Ascending aorta (tissue), 2 donors: ENCODE measurements at regions not wholly inside any gene's neighbourhood (a gene's known extent, or its start where the extent isn't known, plus 50 kb on each side); places are given as distances from the start of the nearest gene placed in this dataset.
"Not testable (repeated sequence)": the region's sequence is repeated elsewhere in the genome, so short reads cannot be mapped to it uniquely, and the experiment has no call there.

ENCODE experiments used
- DNase-seq, 2 donors: peaks; one replicate each; pipeline ENCODE4 v3.0.0-alpha.2; 2019; ENCODE audit warnings: low spot score in 2 of 2
- H3K27ac ChIP-seq, 2 donors: fragments of 200-600 bp; sonication (generic); one replicate each; pipeline ENCODE4 v1.5.1; 2016 to 2017; ENCODE audit warnings: mild to moderate bottlenecking in 1 of 2
- H3K27me3 ChIP-seq: fragments of 200-600 bp; sonication (generic); one replicate; pipeline ENCODE4 v1.5.1; 2017
- H3K36me3 ChIP-seq, 2 donors: fragments of 200-600 bp; sonication (generic); one replicate each; pipeline ENCODE4 v1.5.1; 2016
- H3K4me1 ChIP-seq, 2 donors: fragments of 200-600 bp; sonication (generic); one replicate each; pipeline ENCODE4 v1.5.1; 2016 to 2017; ENCODE audit warnings: mild to moderate bottlenecking in 1 of 2
- H3K4me3 ChIP-seq, 2 donors: fragments of 200-600 bp; sonication (generic); one replicate each; pipeline ENCODE4 v1.5.1; 2016 to 2017; ENCODE audit warnings: mild to moderate bottlenecking in 1 of 2
- H3K9me3 ChIP-seq, 2 donors: fragments of 200-600 bp; sonication (generic); one replicate each; pipeline ENCODE4 v1.5.1; 2016
- intact Hi-C: fragments of 100-400 bp; cut with DNase I; formaldehyde crosslinking; loops from one replicate; pipeline ENCODE4 v1.15.1; 2023
- TF ChIP-seq, protein P1 (sequence below), 3 experiments: fragments of 200-600 bp in 2 of 3; fragments of 450-650 bp in 1 of 3; sonication (generic) in 2 of 3; IDR thresholded peaks; one replicate each; pipeline ENCODE4 v1.5.1; 2016 to 2019; ENCODE audit warnings: antibody characterized with exemption in 3 of 3, mild to moderate bottlenecking in 1 of 3, moderate library complexity in 1 of 3

DNA sequence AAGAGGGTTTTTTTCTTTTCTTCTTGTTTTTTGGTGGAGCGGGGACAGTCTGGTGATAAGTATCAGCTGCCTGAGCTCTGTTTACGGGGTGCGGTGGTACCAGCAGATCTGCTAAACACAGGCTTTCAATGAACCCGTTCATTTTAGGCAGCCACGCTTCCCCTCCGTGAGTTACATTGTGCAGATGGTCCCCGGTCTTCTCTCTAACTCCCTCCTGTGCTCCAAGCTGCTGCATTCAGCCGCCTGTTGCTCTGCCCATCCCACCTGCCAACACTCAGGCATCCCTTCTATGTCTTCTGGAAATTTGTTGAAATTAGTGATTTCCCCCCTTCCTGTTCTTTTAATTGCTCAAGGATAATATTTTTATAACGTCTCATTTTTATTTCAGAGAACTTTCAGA lies 82.1 kb upstream of the ELAC2 start:
- DNase-seq = no peak
- H3K27me3 ChIP-seq = no peaks in the 10 kb centered on the region
- H3K9me3 ChIP-seq = no peaks in the 10 kb centered on the region
- H3K27ac ChIP-seq = no peak overlapping the region
- no peaks in the 10 kb centered on the region for H3K36me3 ChIP-seq
- TF ChIP-seq, protein P1, sequence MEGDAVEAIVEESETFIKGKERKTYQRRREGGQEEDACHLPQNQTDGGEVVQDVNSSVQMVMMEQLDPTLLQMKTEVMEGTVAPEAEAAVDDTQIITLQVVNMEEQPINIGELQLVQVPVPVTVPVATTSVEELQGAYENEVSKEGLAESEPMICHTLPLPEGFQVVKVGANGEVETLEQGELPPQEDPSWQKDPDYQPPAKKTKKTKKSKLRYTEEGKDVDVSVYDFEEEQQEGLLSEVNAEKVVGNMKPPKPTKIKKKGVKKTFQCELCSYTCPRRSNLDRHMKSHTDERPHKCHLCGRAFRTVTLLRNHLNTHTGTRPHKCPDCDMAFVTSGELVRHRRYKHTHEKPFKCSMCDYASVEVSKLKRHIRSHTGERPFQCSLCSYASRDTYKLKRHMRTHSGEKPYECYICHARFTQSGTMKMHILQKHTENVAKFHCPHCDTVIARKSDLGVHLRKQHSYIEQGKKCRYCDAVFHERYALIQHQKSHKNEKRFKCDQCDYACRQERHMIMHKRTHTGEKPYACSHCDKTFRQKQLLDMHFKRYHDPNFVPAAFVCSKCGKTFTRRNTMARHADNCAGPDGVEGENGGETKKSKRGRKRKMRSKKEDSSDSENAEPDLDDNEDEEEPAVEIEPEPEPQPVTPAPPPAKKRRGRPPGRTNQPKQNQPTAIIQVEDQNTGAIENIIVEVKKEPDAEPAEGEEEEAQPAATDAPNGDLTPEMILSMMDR (IDR thresholded peaks at IDR 0.05) = no peak
- intact Hi-C loops = loop anchor here (10.0 kb wide), 1 partner anchor 75 kb away; no protein-coding TSS in a partner anchor
- no peaks in the 10 kb centered on the region for H3K4me1 ChIP-seq
- H3K4me3 ChIP-seq = no peak overlapping the region

- Histone ChIP-seq H3K4me3 (no peak overlapping the region), H3K9me3 (no peaks in the 10 kb centered on the region), H3K27me3 (no peaks in the 10 kb centered on the region), H3K36me3 (no peaks in the 10 kb centered on the region), H3K4me1 (no peaks in the 10 kb centered on the region), H3K27ac (no peak overlapping the region)
- no peak for DNase-seq
- TF ChIP-seq, protein P1 (IDR thresholded peaks at IDR 0.05) = no peak
- intact Hi-C loops = loop anchor here (10.0 kb wide), 1 partner anchor 74 kb away; no protein-coding TSS in a partner anchor
These were observed 81.4 kb upstream of the ELAC2 start for GRCh38 chr17:13099089-13099735.

- Histone ChIP-seq H3K9me3 (no peaks in the 10 kb centered on the region), H3K4me3 (no peak overlapping the region), H3K36me3 (no peaks in the 10 kb centered on the region), H3K4me1 (no peaks in the 10 kb centered on the region), H3K27ac (no peak overlapping the region), H3K27me3 (no peaks in the 10 kb centered on the region)
- DNase-seq = no peak
- intact Hi-C loops = loop anchor here (10.0 kb wide), 1 partner anchor 71 kb away; no protein-coding TSS in a partner anchor
- TF ChIP-seq, protein P1 (IDR thresholded peaks at IDR 0.05) = no peak
These were observed 78.5 kb upstream of the ELAC2 start for GRCh38 chr17:13096291-13096690.

DNA sequence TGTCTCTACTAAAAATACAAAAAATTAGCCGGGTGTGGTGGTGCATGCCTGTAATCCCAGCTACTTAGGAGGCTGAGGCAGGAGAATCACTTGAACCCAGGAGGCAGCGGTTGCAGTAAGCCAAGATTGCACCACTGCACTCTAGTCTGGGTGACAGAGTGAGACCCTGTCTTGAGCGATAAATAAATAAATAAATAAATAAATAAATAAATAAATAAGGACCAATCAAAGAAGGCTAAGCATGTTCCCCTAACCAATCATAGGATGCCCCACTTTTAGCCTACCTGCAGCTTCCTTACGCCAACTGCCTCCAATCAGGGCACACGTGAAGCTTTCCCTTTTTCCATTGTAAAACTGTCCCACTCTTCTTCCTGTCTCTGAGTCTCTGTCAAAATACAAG lies 74.2 kb upstream of the ELAC2 start:
- not testable (repeated sequence) for H3K36me3 ChIP-seq, H3K27ac ChIP-seq, DNase-seq, H3K4me3 ChIP-seq, H3K27me3 ChIP-seq, H3K9me3 ChIP-seq, H3K4me1 ChIP-seq
- intact Hi-C loops = loop anchor here (10.0 kb wide), 1 partner anchor 67 kb away; no protein-coding TSS in a partner anchor

- H3K27me3 ChIP-seq = no peaks in the 10 kb centered on the region
- no peaks in the 10 kb centered on the region for H3K36me3 ChIP-seq
- no peak overlapping the region for H3K27ac ChIP-seq
- no peaks in the 10 kb centered on the region for H3K9me3 ChIP-seq
- peaks cover 8 to 9% of the 10 kb centered on the region in 2 donors for H3K4me1 ChIP-seq
- intact Hi-C loops = no loop called here
- no peak for DNase-seq
- H3K4me3 ChIP-seq = no peak overlapping the region
- TF ChIP-seq, protein P1 (IDR thresholded peaks at IDR 0.05) = no peak
These were observed 70.8 kb upstream of the ELAC2 start for GRCh38 chr17:13088666-13089065.

GRCh38 chr17:13087802-13088201 lies 70.0 kb upstream of the ELAC2 start:
- DNase-seq = no peak
- Histone ChIP-seq H3K36me3 (no peaks in the 10 kb centered on the region), H3K27ac (no peak overlapping the region), H3K9me3 (no peaks in the 10 kb centered on the region), H3K4me3 (no peak overlapping the region), H3K4me1 (peaks cover 8 to 9% of the 10 kb centered on the region in 2 donors), H3K27me3 (no peaks in the 10 kb centered on the region)
- TF ChIP-seq, protein P1 (IDR thresholded peaks at IDR 0.05) = no peak
- intact Hi-C loops = no loop called here
